Esophagus muscularis mucosa (tissue), 3 donors: ENCODE measurements at regions not wholly inside any gene's neighbourhood (a gene's known extent, or its start where the extent isn't known, plus 50 kb on each side); places are given as distances from the start of the nearest gene placed in this dataset.

Source experiments
- CTCF ChIP-seq, 3 experiments: fragments of 200-600 bp in 2 of 3; fragments of 450-650 bp in 1 of 3; sonication (generic) in 2 of 3; IDR thresholded peaks; one replicate each; pipeline ENCODE4 v1.5.1; 2017 to 2019; ENCODE audit warnings: antibody characterized with exemption in 3 of 3, mild to moderate bottlenecking in 2 of 3, moderate library complexity in 1 of 3
- POLR2A ChIP-seq: fragments of 450-650 bp; IDR thresholded peaks from one replicate; pipeline ENCODE4 v1.6.1; 2017; ENCODE audit warnings: antibody characterized with exemption, moderate library complexity, mild to moderate bottlenecking, low read depth
- POLR2AphosphoS5 ChIP-seq, 2 donors: sonication (generic); formaldehyde crosslinking; IDR thresholded peaks; one replicate each; pipeline ENCODE4 v1.6.1; 2017; ENCODE audit warnings: antibody characterized with exemption in 2 of 2

GRCh38 chr9:71608825-71609447 is 159.4 kb downstream of the CEMIP2 start:
- TF ChIP-seq CTCF (IDR thresholded peaks at IDR 0.05) (no peak), POLR2A (no peak), POLR2AphosphoS5 (IDR thresholded peaks at IDR 0.05) (no peak)
